Endothelial cell (in vitro differentiated cells): ENCODE measurements at regions not wholly inside any gene's neighbourhood (a gene's known extent, or its start where the extent isn't known, plus 50 kb on each side); places are given as distances from the start of the nearest gene placed in this dataset.

Experiments
- DNase-seq: peaks from one replicate; pipeline ENCODE4 v3.0.0; 2021; ENCODE audit warnings: low spot score
- H3K27ac Mint-ChIP-seq: one replicate; pipeline ENCODE4 v1.8.0; 2021; ENCODE audit warnings: mixed read lengths, inconsistent platforms; ENCODE audit not compliant: unreplicated experiment
- H3K27me3 Mint-ChIP-seq: one replicate; pipeline ENCODE4 v1.8.0; 2021; ENCODE audit warnings: mild to moderate bottlenecking, moderate library complexity, mixed read lengths, inconsistent platforms; ENCODE audit not compliant: unreplicated experiment
- H3K36me3 Mint-ChIP-seq: one replicate; pipeline ENCODE4 v1.8.0; 2021; ENCODE audit warnings: mild to moderate bottlenecking, low read depth, mixed read lengths, inconsistent platforms; ENCODE audit not compliant: unreplicated experiment
- H3K4me1 Mint-ChIP-seq: one replicate; pipeline ENCODE4 v1.8.0; 2021; ENCODE audit warnings: mild to moderate bottlenecking, mixed read lengths, inconsistent platforms; ENCODE audit not compliant: unreplicated experiment
- H3K4me3 Mint-ChIP-seq: one replicate; pipeline ENCODE4 v1.8.0; 2021; ENCODE audit warnings: mild to moderate bottlenecking, mixed read lengths, inconsistent platforms; ENCODE audit not compliant: unreplicated experiment
- H3K9me3 Mint-ChIP-seq: one replicate; pipeline ENCODE4 v1.8.0; 2021; ENCODE audit warnings: mixed read lengths, inconsistent platforms; ENCODE audit not compliant: unreplicated experiment
- CTCF ChIP-seq: fragments of 200-600 bp; sonication (generic); IDR thresholded peaks from one replicate; pipeline ENCODE4 v1.5.0; 2021; ENCODE audit warnings: antibody characterized with exemption; ENCODE audit not compliant: unreplicated experiment

GRCh38 chr16:17949141-17949981, 387.2 kb downstream of the NPIPA8 start:
- TF ChIP-seq CTCF = no peak
- DNase-seq = no peak
- no peaks in the 10 kb centered on the region for H3K36me3 Mint-ChIP-seq
- peaks cover 15% of the 10 kb centered on the region for H3K4me1 Mint-ChIP-seq
- no peak overlapping the region for H3K4me3 Mint-ChIP-seq
- peaks cover 1% of the 10 kb centered on the region for H3K27me3 Mint-ChIP-seq
- H3K9me3 Mint-ChIP-seq = no peaks in the 10 kb centered on the region
- no peak overlapping the region for H3K27ac Mint-ChIP-seq

- H3K27ac Mint-ChIP-seq = no peak overlapping the region
- peaks cover 12% of the 10 kb centered on the region for H3K4me1 Mint-ChIP-seq
- H3K4me3 Mint-ChIP-seq = no peak overlapping the region
- no peaks in the 10 kb centered on the region for H3K9me3 Mint-ChIP-seq
- TF ChIP-seq CTCF = no peak
- no peak for DNase-seq
- H3K36me3 Mint-ChIP-seq = no peaks in the 10 kb centered on the region
- H3K27me3 Mint-ChIP-seq = peaks cover 4% of the 10 kb centered on the region
Observed at GRCh38 chr16:17947637-17948036, 388.9 kb downstream of the NPIPA8 start.

- DNase-seq = no peak
- Mint-ChIP-seq H3K4me3 (no peak overlapping the region), H3K4me1 (peaks cover 12% of the 10 kb centered on the region), H3K27me3 (peaks cover 4% of the 10 kb centered on the region), H3K27ac (no peak overlapping the region), H3K36me3 (no peaks in the 10 kb centered on the region), H3K9me3 (no peaks in the 10 kb centered on the region)
- TF ChIP-seq CTCF = no peak
Observed at GRCh38 chr16:17947165-17947564, 389.4 kb downstream of the NPIPA8 start.

GRCh38 chr16:17945080-17945601, 391.4 kb downstream of the NPIPA8 start:
- Mint-ChIP-seq H3K36me3 (no peaks in the 10 kb centered on the region), H3K27me3 (peaks cover 4% of the 10 kb centered on the region), H3K4me1 (peaks cover 12% of the 10 kb centered on the region), H3K9me3 (no peaks in the 10 kb centered on the region), H3K4me3 (no peak overlapping the region), H3K27ac (no peak overlapping the region)
- no peak for TF ChIP-seq CTCF
- no peak for DNase-seq

- no peaks in the 10 kb centered on the region for H3K9me3 Mint-ChIP-seq
- TF ChIP-seq CTCF = no peak
- no peak overlapping the region for H3K4me3 Mint-ChIP-seq
- H3K4me1 Mint-ChIP-seq = peaks cover 6% of the 10 kb centered on the region
- no peak overlapping the region for H3K27ac Mint-ChIP-seq
- no peaks in the 10 kb centered on the region for H3K36me3 Mint-ChIP-seq
- DNase-seq = no peak
- H3K27me3 Mint-ChIP-seq = peaks cover 2% of the 10 kb centered on the region
Observed at GRCh38 chr16:17944345-17944744, 392.2 kb downstream of the NPIPA8 start.
